ENCODE measurements at regions not wholly inside any gene's neighbourhood (a gene's known extent, or its start where the extent isn't known, plus 50 kb on each side); places are given as distances from the start of the nearest gene placed in this dataset.

GRCh38 chr4:100716416-100716815 is 198.6 kb upstream of the EMCN start:
- Histone ChIP-seq H3K9me2 (no peaks in the 10 kb centered on the region; the same call in 1 of the 2 replicates), H3K27me3 (ENCODE audit: insufficient read depth) (no peaks in the 10 kb centered on the region), H3K79me2 (ENCODE audit: insufficient read depth) (no peaks in the 10 kb centered on the region), H3K4me2 (no peak overlapping the region), H3K27ac (ENCODE audit: low read depth in 2 of 2, low read length in 1 of 2) (no peak overlapping the region), H2AFZ (ENCODE audit: low read depth) (no peak overlapping the region), H3K4me3 (ENCODE audit: low read depth in 2 of 2, low read length in 1 of 2) (no peak overlapping the region), H3K9ac (no peak overlapping the region), H3K36me3 (replicated peaks in 1 of 2; ENCODE audit: control insufficient read depth in 1 of 2, insufficient read depth in 2 of 2, low read length in 1 of 2) (peaks cover 0 to 3% of the 10 kb centered on the region in 2 experiments), H3F3A (replicated peaks; ENCODE audit: insufficient read depth) (peaks cover 3% of the 10 kb centered on the region), H3K4me1 (ENCODE audit: control insufficient read depth in 1 of 2, insufficient read depth in 2 of 2, low read depth in 1 of 2, low read length in 1 of 2) (no peaks in the 10 kb centered on the region; a peak in 1 of 4 replicates), H4K20me1 (ENCODE audit: insufficient read depth) (no peaks in the 10 kb centered on the region), H3K9me3 (peaks cover 25% of the 10 kb centered on the region)
- TF ChIP-seq USF2 (IDR thresholded peaks at IDR 0.05; ENCODE audit: borderline replicate concordance, low read depth, low read length): no peak
- TF ChIP-seq RAD21 (IDR thresholded peaks at IDR 0.05; ENCODE audit: low read length): no peak
- TF ChIP-seq TCF12 (IDR thresholded peaks at IDR 0.05): no peak
- no peak for TF ChIP-seq RXRA (IDR thresholded peaks at IDR 0.05; ENCODE audit: borderline replicate concordance, low read depth)
- TF ChIP-seq EP300 (IDR thresholded peaks at IDR 0.05; ENCODE audit: borderline replicate concordance in 1 of 2, low read depth in 1 of 2, low read length in 1 of 2): no peak
- TF ChIP-seq USF1 (IDR thresholded peaks at IDR 0.05; ENCODE audit: borderline replicate concordance, low read depth): no peak
- TF ChIP-seq FOSL2 (IDR thresholded peaks at IDR 0.05; ENCODE audit: borderline replicate concordance, low read depth): no peak
- TF ChIP-seq TAF1 (IDR thresholded peaks at IDR 0.05; ENCODE audit: borderline replicate concordance, low read depth, low read length): no peak
- no peak for TF ChIP-seq ZBTB33 (IDR thresholded peaks at IDR 0.05; ENCODE audit: borderline replicate concordance, low read depth)
- TF ChIP-seq MXI1 (IDR thresholded peaks at IDR 0.05; ENCODE audit: low read depth, low read length): no peak
- TF ChIP-seq MEF2A (IDR thresholded peaks at IDR 0.05; ENCODE audit: borderline replicate concordance, low read depth): no peak
- TF ChIP-seq NFIC (IDR thresholded peaks at IDR 0.05; ENCODE audit: borderline replicate concordance): no peak
- no peak for TF ChIP-seq FOXM1 (IDR thresholded peaks at IDR 0.05; ENCODE audit: low read depth)
- no peak for TF ChIP-seq YY1 (IDR thresholded peaks at IDR 0.05; ENCODE audit: low read depth)
- 94% methylated on average over 5 of the region's 5 CpGs for WGBS (ENCODE audit: low lambda C conversion rate)
- POLR2A ChIA-PET: no interaction called here
- CTCF ChIA-PET: no interaction called here
- DNase-seq: no peak

- Histone ChIP-seq H3K9me3 (peaks cover 9% of the 10 kb centered on the region), H3K4me2 (no peak overlapping the region), H3K9me2 (no peaks in the 10 kb centered on the region), H3K4me1 (ENCODE audit: control insufficient read depth in 1 of 2, insufficient read depth in 2 of 2, low read depth in 1 of 2, low read length in 1 of 2) (no peaks in the 10 kb centered on the region), H3K79me2 (ENCODE audit: insufficient read depth) (no peaks in the 10 kb centered on the region), H2AFZ (ENCODE audit: low read depth) (no peak overlapping the region), H3K9ac (no peak overlapping the region), H3K27ac (ENCODE audit: low read depth in 2 of 2, low read length in 1 of 2) (no peak overlapping the region), H4K20me1 (ENCODE audit: insufficient read depth) (no peaks in the 10 kb centered on the region), H3K36me3 (replicated peaks in 1 of 2; ENCODE audit: control insufficient read depth in 1 of 2, insufficient read depth in 2 of 2, low read length in 1 of 2) (no peaks in the 10 kb centered on the region), H3K27me3 (ENCODE audit: insufficient read depth) (no peaks in the 10 kb centered on the region), H3F3A (replicated peaks; ENCODE audit: insufficient read depth) (peaks cover 3% of the 10 kb centered on the region), H3K4me3 (ENCODE audit: low read depth in 2 of 2, low read length in 1 of 2) (no peak overlapping the region)
- no peak for DNase-seq
- ChIA-PET POLR2A (no interaction called here), CTCF (no interaction called here)
- TF ChIP-seq NRF1 (IDR thresholded peaks at IDR 0.05; ENCODE audit: low read depth, low read length) (no peak), NFIC (IDR thresholded peaks at IDR 0.05; ENCODE audit: borderline replicate concordance) (no peak), POLR2AphosphoS5 (IDR thresholded peaks at IDR 0.05; ENCODE audit: low read depth, low read length) (no peak), MAX (IDR thresholded peaks at IDR 0.05; ENCODE audit: low read depth) (no peak), YY1 (IDR thresholded peaks at IDR 0.05; ENCODE audit: low read depth) (no peak)
- 51% methylated on average over 4 of the region's 4 CpGs for WGBS (ENCODE audit: low lambda C conversion rate)
Measured at GRCh38 chr4:100708776-100709175, 191.0 kb upstream of the EMCN start.

Data from SK-N-SH (cell line).